ENCODE measurements at regions not wholly inside any gene's neighbourhood (a gene's known extent, or its start where the extent isn't known, plus 50 kb on each side); places are given as distances from the start of the nearest gene placed in this dataset.
"Not testable (repeated sequence)": the region's sequence is repeated elsewhere in the genome, so short reads cannot be mapped to it uniquely, and the experiment has no call there.

GRCh38 chr12:39671898-39672875 is 52.6 kb upstream of the ABCD2 start:
- H3K4me3 ChIP-seq (ENCODE audit: low read depth, low read length): no peak overlapping the region
- no peak for DNase-seq (ENCODE audit: low read depth)
- no peak for TF ChIP-seq CTCF (conservative IDR thresholded peaks at IDR 0.05; ENCODE audit: low read depth, low read length)

GRCh38 chr12:39669539-39669938 is 49.9 kb upstream of the ABCD2 start:
- H3K4me3 ChIP-seq (ENCODE audit: low read depth, low read length); DNase-seq (ENCODE audit: low read depth): not testable (repeated sequence)

Measured in choroid plexus epithelial cell (primary cell).